SK-N-MC (cell line): ENCODE measurements at regions not wholly inside any gene's neighbourhood (a gene's known extent, or its start where the extent isn't known, plus 50 kb on each side); places are given as distances from the start of the nearest gene placed in this dataset.

Experiments
- EZH2 ChIP-seq: fragments of 200-600 bp; sonication (generic); IDR thresholded peaks from one replicate; pipeline ENCODE4 v1.6.1; 2017; ENCODE audit warnings: antibody characterized with exemption
- POLR2AphosphoS5 ChIP-seq: IDR thresholded peaks from 2 replicates; pipeline ENCODE4 v1.6.1; 2012; ENCODE audit warnings: mild to moderate bottlenecking, low read depth, low read length, borderline replicate concordance

GRCh38 chrX:134177527-134177926 lies 59.5 kb upstream of the CCDC160 start:
- TF ChIP-seq EZH2 (no peak), POLR2AphosphoS5 (no peak)
